OCI-LY7 (cell line): ENCODE measurements at regions not wholly inside any gene's neighbourhood (a gene's known extent, or its start where the extent isn't known, plus 50 kb on each side); places are given as distances from the start of the nearest gene placed in this dataset.

Source experiments
- BruUV-seq: library from RNA; stranded (reverse); fragments of 400-500 nt; replicated peaks from 2 replicates; lab custom pipeline; 2021; lab: Mats Ljungman, UMichigan
- CTCF ChIA-PET: fragments of 300-600 bp; sonication (Branson Sonifier 250); formaldehyde crosslinking; loops from one replicate; lab custom pipeline; 2022; ENCODE audit warnings: antibody characterized with exemption; ENCODE audit not compliant: unreplicated experiment; lab: Charles Lee
- POLR2A ChIA-PET: fragments of 300-600 bp; sonication (Branson Sonifier 250); formaldehyde crosslinking; loops from one replicate; lab custom pipeline; 2022; ENCODE audit warnings: antibody characterized with exemption; lab: Charles Lee
- DNase-seq: peaks from one replicate; pipeline ENCODE4 v3.0.0-alpha.2; 2015; ENCODE audit warnings: low spot score
- H2AFZ ChIP-seq: fragments of 200-600 bp; sonication (generic), shearing (Covaris generic); 2 replicates; pipeline ENCODE4 v1.6.1; 2014; ENCODE audit warnings: mild to moderate bottlenecking, antibody characterized with exemption, low read length, moderate library complexity
- H3K27ac ChIP-seq: fragments of 200-600 bp; sonication (generic); 2 replicates; pipeline ENCODE4 v1.5.1; 2014; ENCODE audit warnings: mixed run types, low read depth, mild to moderate bottlenecking, moderate library complexity, low read length, inconsistent platforms; ENCODE audit not compliant: poor library complexity, severe bottlenecking
- H3K36me3 ChIP-seq: fragments of 200-600 bp; sonication (generic); 2 replicates; pipeline ENCODE4 v1.6.1; 2014; ENCODE audit warnings: mild to moderate bottlenecking, antibody characterized with exemption, low read length, moderate library complexity, mixed read lengths; ENCODE audit not compliant: insufficient read depth
- H3K4me1 ChIP-seq: fragments of 200-600 bp; sonication (generic); 2 replicates; pipeline ENCODE4 v1.5.1; 2014; ENCODE audit warnings: mild to moderate bottlenecking, low read length; ENCODE audit not compliant: insufficient read depth, poor library complexity, severe bottlenecking
- H3K4me2 ChIP-seq: fragments of 200-600 bp; sonication (generic); 2 replicates; pipeline ENCODE4 v1.6.1; 2014; ENCODE audit warnings: mild to moderate bottlenecking, low read length
- H3K4me3 ChIP-seq: fragments of 200-600 bp; sonication (generic); 2 replicates; pipeline ENCODE4 v1.5.1; 2014; ENCODE audit warnings: mild to moderate bottlenecking, low read depth, low read length; ENCODE audit not compliant: poor library complexity, severe bottlenecking
- H3K79me2 ChIP-seq: fragments of 200-600 bp; sonication (generic); 2 replicates; pipeline ENCODE4 v1.6.1; 2016; ENCODE audit warnings: low read depth, mild to moderate bottlenecking, low read length, moderate library complexity, mixed read lengths; ENCODE audit not compliant: insufficient read depth
- H3K9me2 ChIP-seq: fragments of 200-600 bp; sonication (generic); 2 replicates; pipeline ENCODE4 v1.6.1; 2016; ENCODE audit warnings: mild to moderate bottlenecking, low read length, mixed read lengths; ENCODE audit not compliant: insufficient read depth
- H3K9me3 ChIP-seq: fragments of 200-600 bp; sonication (generic); 2 replicates; pipeline ENCODE4 v1.6.1; 2014; ENCODE audit warnings: mild to moderate bottlenecking, mixed run types, low read length, mixed read lengths
- H4K20me1 ChIP-seq: fragments of 200-600 bp; sonication (generic); 2 replicates; pipeline ENCODE4 v1.6.1; 2014; ENCODE audit warnings: mild to moderate bottlenecking, antibody characterized with exemption, low read length, moderate library complexity, mixed read lengths; ENCODE audit not compliant: insufficient read depth
- CTCF ChIP-seq: fragments of 200-600 bp; sonication (generic); conservative IDR thresholded peaks from 2 replicates; pipeline ENCODE4 v1.5.1; 2014; ENCODE audit warnings: mild to moderate bottlenecking, antibody characterized with exemption, low read length, moderate library complexity, mixed read lengths
- EZH2phosphoT487 ChIP-seq: fragments of 200-600 bp; sonication (generic); IDR thresholded peaks from 2 replicates; pipeline ENCODE4 v1.6.1; 2018; ENCODE audit warnings: low read depth, borderline replicate concordance, mild to moderate bottlenecking, mixed run types, antibody characterized with exemption, low read length, moderate library complexity, mixed read lengths
- intact Hi-C: fragments of 100-400 bp; cut with micrococcal nuclease; formaldehyde crosslinking; loops from one replicate; pipeline ENCODE4 v1.10.0; 2022; ENCODE audit not compliant: unreplicated experiment

DNA sequence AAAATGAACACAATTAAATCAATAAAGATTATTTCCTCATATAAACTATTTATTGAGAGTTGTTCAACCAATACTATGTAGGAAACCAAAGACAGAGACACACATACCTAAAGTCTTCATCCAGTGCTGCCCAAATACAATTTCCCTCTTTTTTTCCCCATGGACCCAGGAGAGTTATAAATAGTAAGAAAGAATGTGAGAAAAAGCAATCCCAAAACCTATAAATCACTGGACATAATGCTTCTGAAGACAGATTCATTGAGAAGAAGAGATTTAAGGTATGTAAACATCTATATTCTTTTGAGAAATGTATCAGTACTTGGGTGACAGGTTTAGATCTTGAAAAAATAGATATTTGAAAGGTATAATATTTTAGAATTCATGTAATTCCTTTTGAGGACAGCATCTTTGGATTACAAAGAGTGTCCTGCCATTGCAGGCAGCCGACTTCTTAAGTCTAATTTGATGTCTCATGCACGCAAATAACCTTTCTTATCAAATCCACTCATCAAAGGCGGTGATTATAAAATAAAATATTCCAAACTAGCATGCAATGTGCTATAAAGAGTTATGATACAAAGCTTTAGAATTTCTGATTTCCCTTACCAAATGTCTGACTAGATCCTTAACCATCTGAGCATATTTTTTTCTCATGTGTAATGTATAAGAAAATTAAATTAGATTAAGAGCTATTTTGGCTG is 739.4 kb downstream of the LIG4 start:
- POLR2A ChIA-PET = no interaction called here
- no peaks in the 10 kb centered on the region for H3K36me3 ChIP-seq
- no TSS peak for BruUV-seq
- no peak overlapping the region for H3K27ac ChIP-seq
- no peak overlapping the region for H3K4me3 ChIP-seq
- no peaks in the 10 kb centered on the region for H4K20me1 ChIP-seq
- intact Hi-C loops = no loop called here
- H3K9me3 ChIP-seq = no peaks in the 10 kb centered on the region
- TF ChIP-seq EZH2phosphoT487 (no peak), CTCF (no peak)
- no peaks in the 10 kb centered on the region for H3K4me1 ChIP-seq
- CTCF ChIA-PET = no interaction called here
- H2AFZ ChIP-seq = no peak overlapping the region
- H3K79me2 ChIP-seq = no peaks in the 10 kb centered on the region
- H3K4me2 ChIP-seq = no peak overlapping the region
- no peaks in the 10 kb centered on the region for H3K9me2 ChIP-seq
- no peak for DNase-seq

DNA sequence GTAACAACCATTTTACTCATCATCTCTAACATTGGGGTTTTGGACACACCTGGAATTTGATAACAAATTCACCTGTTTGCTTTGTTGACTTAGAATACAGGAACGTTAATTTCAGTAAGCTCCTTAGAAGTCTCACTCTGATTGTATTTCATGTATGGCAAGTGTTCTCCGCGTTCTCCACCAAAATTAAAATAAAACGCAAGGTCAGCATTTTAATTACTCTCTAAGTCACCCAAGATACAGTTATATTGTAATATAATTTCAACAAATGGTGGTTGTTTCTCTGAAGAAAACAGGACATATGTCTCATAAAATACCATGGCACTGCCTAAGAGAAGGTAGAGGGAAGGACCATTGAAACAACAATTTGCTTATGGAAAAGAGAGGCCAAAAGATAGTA is 742.1 kb downstream of the LIG4 start:
- POLR2A ChIA-PET = no interaction called here
- intact Hi-C loops = no loop called here
- DNase-seq = no peak

More for the DNA sequence above, 742.1 kb downstream of the LIG4 start:
- no peak overlapping the region for H2AFZ ChIP-seq
- H3K4me2 ChIP-seq = no peak overlapping the region
- no TSS peak for BruUV-seq
- H4K20me1 ChIP-seq = no peaks in the 10 kb centered on the region
- H3K9me2 ChIP-seq = no peaks in the 10 kb centered on the region
- H3K27ac ChIP-seq = no peak overlapping the region
- TF ChIP-seq CTCF (no peak), EZH2phosphoT487 (no peak)
- H3K4me3 ChIP-seq = no peak overlapping the region
- CTCF ChIA-PET = no interaction called here
- no peaks in the 10 kb centered on the region for H3K9me3 ChIP-seq
- no peaks in the 10 kb centered on the region for H3K79me2 ChIP-seq
- H3K36me3 ChIP-seq = no peaks in the 10 kb centered on the region
- no peaks in the 10 kb centered on the region for H3K4me1 ChIP-seq
